Ramos (cell line): ENCODE measurements at regions not wholly inside any gene's neighbourhood (a gene's known extent, or its start where the extent isn't known, plus 50 kb on each side); places are given as distances from the start of the nearest gene placed in this dataset.
"Not testable (repeated sequence)": the region's sequence is repeated elsewhere in the genome, so short reads cannot be mapped to it uniquely, and the experiment has no call there.

Experiments
- in situ Hi-C: fragments of 300-500 bp; cut with MboI; formaldehyde crosslinking; loops from one replicate; pipeline ENCODE4 v1.14.3; 2022; ENCODE audit warnings: low sequenced_read_pairs; ENCODE audit not compliant: unreplicated experiment

GRCh38 chr2:87649871-87650270 is 98.0 kb upstream of the PLGLB2 start:
- in situ Hi-C loops, result not testable (repeated sequence)

- in situ Hi-C loops, result not testable (repeated sequence)
Observed at GRCh38 chr2:87650837-87651236, 97.0 kb upstream of the PLGLB2 start.

GRCh38 chr2:87651589-87651988 is 96.3 kb upstream of the PLGLB2 start:
- in situ Hi-C loops, result not testable (repeated sequence)

GRCh38 chr2:87653373-87653772 is 94.5 kb upstream of the PLGLB2 start:
- in situ Hi-C loops, result not testable (repeated sequence)

- in situ Hi-C loops, result not testable (repeated sequence)
Observed at GRCh38 chr2:87654136-87654814, 93.6 kb upstream of the PLGLB2 start.

GRCh38 chr2:87657915-87658314 is 90.0 kb upstream of the PLGLB2 start:
- in situ Hi-C loops, result not testable (repeated sequence)

GRCh38 chr2:87658357-87658756 is 89.5 kb upstream of the PLGLB2 start:
- in situ Hi-C loops, result not testable (repeated sequence)

GRCh38 chr2:87658976-87659375 is 88.9 kb upstream of the PLGLB2 start:
- in situ Hi-C loops, result not testable (repeated sequence)

GRCh38 chr2:87660164-87660563 is 87.7 kb upstream of the PLGLB2 start:
- in situ Hi-C loops, result not testable (repeated sequence)

- in situ Hi-C loops, result not testable (repeated sequence)
Observed at GRCh38 chr2:87662316-87663290, 85.3 kb upstream of the PLGLB2 start.

GRCh38 chr2:87663347-87663746 is 84.5 kb upstream of the PLGLB2 start:
- in situ Hi-C loops, result not testable (repeated sequence)

GRCh38 chr2:87667027-87667426 is 80.9 kb upstream of the PLGLB2 start:
- in situ Hi-C loops, result not testable (repeated sequence)

- in situ Hi-C loops, result not testable (repeated sequence)
Observed at GRCh38 chr2:87668361-87668760, 79.5 kb upstream of the PLGLB2 start.

- in situ Hi-C loops, result not testable (repeated sequence)
Observed at GRCh38 chr2:87669633-87670231, 78.2 kb upstream of the PLGLB2 start.

- in situ Hi-C loops, result not testable (repeated sequence)
Observed at GRCh38 chr2:87672404-87672803, 75.5 kb upstream of the PLGLB2 start.

GRCh38 chr2:87674729-87675128 is 73.2 kb upstream of the PLGLB2 start:
- in situ Hi-C loops, result not testable (repeated sequence)

GRCh38 chr2:87675487-87675886 is 72.4 kb upstream of the PLGLB2 start:
- in situ Hi-C loops, result not testable (repeated sequence)

GRCh38 chr2:87677421-87677923 is 70.4 kb upstream of the PLGLB2 start:
- in situ Hi-C loops, result not testable (repeated sequence)

- in situ Hi-C loops, result not testable (repeated sequence)
Observed at GRCh38 chr2:87678742-87679173, 69.1 kb upstream of the PLGLB2 start.

- in situ Hi-C loops, result not testable (repeated sequence)
Observed at GRCh38 chr2:87679950-87680349, 67.9 kb upstream of the PLGLB2 start.

GRCh38 chr2:87680691-87681090 is 67.2 kb upstream of the PLGLB2 start:
- in situ Hi-C loops, result not testable (repeated sequence)
